Astrocyte (in vitro differentiated cells and primary cell): ENCODE measurements at regions not wholly inside any gene's neighbourhood (a gene's known extent, or its start where the extent isn't known, plus 50 kb on each side); places are given as distances from the start of the nearest gene placed in this dataset.

ENCODE experiments used
- DNase-seq: peaks from one replicate; pipeline ENCODE4 v3.0.0-alpha.2; 2010; ENCODE audit warnings: low read depth
- FAIRE-seq: peaks from 2 replicates; lab custom pipeline; 2011; peaks lifted over from hg19 to GRCh38; lab: Jason Lieb, UNC
- H2AFZ ChIP-seq: 2 replicates; pipeline ENCODE4 v1.6.0; 2012; ENCODE audit warnings: low read depth, low read length, inconsistent platforms
- H3K27ac ChIP-seq: 2 replicates; pipeline ENCODE4 v1.5.1; 2011; ENCODE audit warnings: low read depth, low read length, inconsistent platforms
- H3K27me3 ChIP-seq: 2 replicates; pipeline ENCODE4 v1.6.0; 2011; ENCODE audit warnings: low read length, inconsistent platforms; ENCODE audit not compliant: insufficient read depth
- H3K36me3 ChIP-seq: 2 replicates; pipeline ENCODE4 v1.5.1; 2011; ENCODE audit warnings: low read length, inconsistent platforms; ENCODE audit not compliant: insufficient read depth
- H3K4me1 ChIP-seq: 2 replicates; pipeline ENCODE4 v1.5.1; 2011; ENCODE audit warnings: low read length, inconsistent platforms; ENCODE audit not compliant: insufficient read depth
- H3K4me2 ChIP-seq: 2 replicates; pipeline ENCODE4 v1.6.0; 2012; ENCODE audit warnings: low read length, inconsistent platforms
- H3K4me3 ChIP-seq: 2 replicates; pipeline ENCODE4 v1.5.1; 2011; ENCODE audit warnings: low read depth, mild to moderate bottlenecking, low read length, inconsistent platforms; ENCODE audit not compliant: insufficient read depth
- H3K79me2 ChIP-seq: 2 replicates; pipeline ENCODE4 v1.6.0; 2012; ENCODE audit warnings: mild to moderate bottlenecking, low read length, inconsistent platforms; ENCODE audit not compliant: insufficient read depth
- H3K9ac ChIP-seq: 2 replicates; pipeline ENCODE4 v1.6.0; 2012; ENCODE audit warnings: mild to moderate bottlenecking, low read length, inconsistent platforms
- H3K9me3 ChIP-seq: 2 replicates; pipeline ENCODE4 v1.5.1; 2012; ENCODE audit warnings: low read depth, mild to moderate bottlenecking, low read length, inconsistent platforms; ENCODE audit not compliant: insufficient read depth
- H4K20me1 ChIP-seq: 2 replicates; pipeline ENCODE4 v1.6.0; 2012; ENCODE audit warnings: low read length, inconsistent platforms; ENCODE audit not compliant: insufficient read depth
- H3K27ac Mint-ChIP-seq: one replicate; pipeline ENCODE4 v1.8.0; 2021; ENCODE audit warnings: mild to moderate bottlenecking, mixed read lengths; ENCODE audit not compliant: unreplicated experiment
- H3K27me3 Mint-ChIP-seq: one replicate; pipeline ENCODE4 v1.8.0; 2021; ENCODE audit warnings: low read depth, mixed read lengths; ENCODE audit not compliant: unreplicated experiment
- H3K36me3 Mint-ChIP-seq: one replicate; pipeline ENCODE4 v1.8.0; 2021; ENCODE audit warnings: low read depth, mixed read lengths; ENCODE audit not compliant: unreplicated experiment
- H3K4me1 Mint-ChIP-seq: one replicate; pipeline ENCODE4 v1.8.0; 2021; ENCODE audit warnings: low read depth, mixed read lengths; ENCODE audit not compliant: unreplicated experiment
- H3K4me3 Mint-ChIP-seq: one replicate; pipeline ENCODE4 v1.8.0; 2021; ENCODE audit warnings: mild to moderate bottlenecking, moderate library complexity, mixed read lengths; ENCODE audit not compliant: unreplicated experiment
- H3K9me3 Mint-ChIP-seq: one replicate; pipeline ENCODE4 v1.8.0; 2021; ENCODE audit warnings: mild to moderate bottlenecking, mixed read lengths; ENCODE audit not compliant: unreplicated experiment
- EZH2 ChIP-seq: IDR thresholded peaks from 2 replicates; pipeline ENCODE4 v1.6.1; 2012; ENCODE audit warnings: mild to moderate bottlenecking, low read length, inconsistent platforms; ENCODE audit not compliant: insufficient read depth
- TF ChIP-seq, protein P1 (sequence below): IDR thresholded peaks from 2 replicates; pipeline ENCODE4 v1.5.1; 2011; ENCODE audit warnings: low read depth, mild to moderate bottlenecking, inconsistent platforms, low read length, moderate library complexity; ENCODE audit not compliant: insufficient read depth

DNA sequence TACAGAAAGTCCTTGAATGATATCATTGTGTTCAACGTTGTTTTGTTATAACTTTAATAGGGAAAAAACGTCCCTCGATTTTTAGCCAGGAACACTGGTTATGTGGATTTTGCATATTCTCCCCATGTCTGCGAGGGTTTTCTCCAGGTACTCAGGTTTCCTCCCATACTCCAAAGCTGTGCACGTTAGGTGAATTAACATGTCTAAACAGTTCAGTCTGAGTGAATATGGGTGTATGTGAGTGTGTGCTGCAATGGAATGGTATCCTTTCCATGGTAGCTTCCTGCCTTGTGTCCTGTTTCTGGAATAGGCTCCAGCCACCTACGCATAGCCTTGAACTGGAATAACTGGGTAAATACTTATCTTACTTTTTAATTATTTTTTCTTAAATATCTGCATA is 810.8 kb upstream of the ATXN7L3B start:
- FAIRE-seq = no peak
- no peaks in the 10 kb centered on the region for H3K9me3 ChIP-seq
- no peak overlapping the region for H3K4me3 ChIP-seq
- Mint-ChIP-seq H3K27ac (no peak overlapping the region), H3K36me3 (no peaks in the 10 kb centered on the region), H3K27me3 (no peaks in the 10 kb centered on the region), H3K9me3 (no peaks in the 10 kb centered on the region), H3K4me3 (no peak overlapping the region), H3K4me1 (peaks cover under 1% of the 10 kb centered on the region)
- no peaks in the 10 kb centered on the region for H3K4me1 ChIP-seq
- no peak overlapping the region for H3K27ac ChIP-seq
- no peak for DNase-seq
- H3K36me3 ChIP-seq = no peaks in the 10 kb centered on the region
- no peaks in the 10 kb centered on the region for H4K20me1 ChIP-seq
- no peak overlapping the region for H3K9ac ChIP-seq
- no peaks in the 10 kb centered on the region for H3K79me2 ChIP-seq
- H3K4me2 ChIP-seq = no peak overlapping the region
- no peaks in the 10 kb centered on the region for H3K27me3 ChIP-seq
- TF ChIP-seq, protein P1, sequence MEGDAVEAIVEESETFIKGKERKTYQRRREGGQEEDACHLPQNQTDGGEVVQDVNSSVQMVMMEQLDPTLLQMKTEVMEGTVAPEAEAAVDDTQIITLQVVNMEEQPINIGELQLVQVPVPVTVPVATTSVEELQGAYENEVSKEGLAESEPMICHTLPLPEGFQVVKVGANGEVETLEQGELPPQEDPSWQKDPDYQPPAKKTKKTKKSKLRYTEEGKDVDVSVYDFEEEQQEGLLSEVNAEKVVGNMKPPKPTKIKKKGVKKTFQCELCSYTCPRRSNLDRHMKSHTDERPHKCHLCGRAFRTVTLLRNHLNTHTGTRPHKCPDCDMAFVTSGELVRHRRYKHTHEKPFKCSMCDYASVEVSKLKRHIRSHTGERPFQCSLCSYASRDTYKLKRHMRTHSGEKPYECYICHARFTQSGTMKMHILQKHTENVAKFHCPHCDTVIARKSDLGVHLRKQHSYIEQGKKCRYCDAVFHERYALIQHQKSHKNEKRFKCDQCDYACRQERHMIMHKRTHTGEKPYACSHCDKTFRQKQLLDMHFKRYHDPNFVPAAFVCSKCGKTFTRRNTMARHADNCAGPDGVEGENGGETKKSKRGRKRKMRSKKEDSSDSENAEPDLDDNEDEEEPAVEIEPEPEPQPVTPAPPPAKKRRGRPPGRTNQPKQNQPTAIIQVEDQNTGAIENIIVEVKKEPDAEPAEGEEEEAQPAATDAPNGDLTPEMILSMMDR = no peak
- no peak for TF ChIP-seq EZH2
- no peak overlapping the region for H2AFZ ChIP-seq

GRCh38 chr12:73731658-73732057 is 806.0 kb upstream of the ATXN7L3B start:
- Histone ChIP-seq H3K4me1 (no peaks in the 10 kb centered on the region), H3K79me2 (no peaks in the 10 kb centered on the region), H3K4me2 (no peak overlapping the region), H3K4me3 (no peak overlapping the region), H3K36me3 (no peaks in the 10 kb centered on the region), H3K27me3 (no peaks in the 10 kb centered on the region), H3K9me3 (no peaks in the 10 kb centered on the region), H2AFZ (no peak overlapping the region), H4K20me1 (no peaks in the 10 kb centered on the region), H3K9ac (no peak overlapping the region), H3K27ac (no peak overlapping the region)
- FAIRE-seq (no peak), DNase-seq (no peak)
- no peak overlapping the region for H3K4me3 Mint-ChIP-seq
- TF ChIP-seq, protein P1 = no peak
- TF ChIP-seq EZH2 = no peak
- no peaks in the 10 kb centered on the region for H3K36me3 Mint-ChIP-seq
- peaks cover 2% of the 10 kb centered on the region for H3K4me1 Mint-ChIP-seq
- no peaks in the 10 kb centered on the region for H3K27me3 Mint-ChIP-seq
- no peaks in the 10 kb centered on the region for H3K9me3 Mint-ChIP-seq
- no peak overlapping the region for H3K27ac Mint-ChIP-seq

DNA sequence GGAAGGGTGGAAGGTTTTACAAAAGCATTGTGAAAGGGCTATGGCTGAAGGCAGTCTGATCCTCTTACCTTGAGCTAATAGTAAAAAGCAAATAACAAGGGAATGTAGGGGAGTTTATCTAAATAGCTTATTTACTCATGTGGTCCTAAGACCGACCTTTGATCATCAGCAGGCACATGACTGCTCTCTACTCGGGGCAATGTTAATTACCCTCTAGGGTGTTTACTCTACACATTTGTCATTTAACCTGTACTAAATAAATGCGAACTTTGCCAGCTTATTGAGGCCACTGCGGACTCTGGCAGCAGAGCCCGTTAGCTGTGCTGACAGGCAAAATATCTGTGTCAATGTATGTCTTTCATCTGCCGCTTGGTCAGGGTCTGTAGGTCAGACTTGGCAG is 768.3 kb upstream of the ATXN7L3B start:
- Histone ChIP-seq H2AFZ (no peak overlapping the region), H3K27ac (no peak overlapping the region), H4K20me1 (no peaks in the 10 kb centered on the region), H3K79me2 (no peaks in the 10 kb centered on the region), H3K36me3 (no peaks in the 10 kb centered on the region), H3K4me1 (no peaks in the 10 kb centered on the region), H3K9me3 (peaks cover 2% of the 10 kb centered on the region), H3K27me3 (no peaks in the 10 kb centered on the region), H3K4me3 (no peak overlapping the region), H3K4me2 (no peak overlapping the region), H3K9ac (no peak overlapping the region)
- Mint-ChIP-seq H3K9me3 (peaks cover 5% of the 10 kb centered on the region), H3K4me3 (no peak overlapping the region), H3K27ac (no peak overlapping the region), H3K4me1 (no peaks in the 10 kb centered on the region), H3K36me3 (no peaks in the 10 kb centered on the region), H3K27me3 (no peaks in the 10 kb centered on the region)
- DNase-seq = no peak
- FAIRE-seq = no peak
- no peak for TF ChIP-seq EZH2
- TF ChIP-seq, protein P1 = no peak
